Osteoblast (primary cell): ENCODE measurements at regions not wholly inside any gene's neighbourhood (a gene's known extent, or its start where the extent isn't known, plus 50 kb on each side); places are given as distances from the start of the nearest gene placed in this dataset.

Source experiments
- DNase-seq: peaks from one replicate; pipeline ENCODE4 v3.0.0; 2011; ENCODE audit warnings: low spot score, mixed read lengths; ENCODE audit not compliant: insufficient read length; ENCODE audit errors: missing footprints
- H2AFZ ChIP-seq: 2 replicates; pipeline ENCODE4 v1.6.0; 2011; ENCODE audit warnings: mild to moderate bottlenecking, low read length
- H3K27ac ChIP-seq: 2 replicates; pipeline ENCODE4 v1.5.1; 2011; ENCODE audit warnings: mild to moderate bottlenecking, low read depth, low read length, moderate library complexity
- H3K27me3 ChIP-seq: 2 replicates; pipeline ENCODE4 v1.6.0; 2012; ENCODE audit warnings: mild to moderate bottlenecking, control low read depth, inconsistent platforms, low read length, moderate library complexity; ENCODE audit not compliant: insufficient read depth
- H3K36me3 ChIP-seq: 2 replicates; pipeline ENCODE4 v1.5.1; 2011; ENCODE audit warnings: mild to moderate bottlenecking, low read length, control low read depth, moderate library complexity; ENCODE audit not compliant: insufficient read depth
- H3K4me1 ChIP-seq: 2 replicates; pipeline ENCODE4 v1.5.1; 2011; ENCODE audit warnings: mild to moderate bottlenecking, low read length, control low read depth, moderate library complexity; ENCODE audit not compliant: insufficient read depth
- H3K4me2 ChIP-seq: 2 replicates; pipeline ENCODE4 v1.6.0; 2011; ENCODE audit warnings: mild to moderate bottlenecking, low read length; ENCODE audit not compliant: insufficient read depth
- H3K4me3 ChIP-seq: fragments of 200-600 bp; sonication (generic); 3 replicates; pipeline ENCODE4 v1.5.1; 2012; ENCODE audit warnings: mild to moderate bottlenecking, low read length, inconsistent platforms; ENCODE audit not compliant: insufficient read depth
- H3K79me2 ChIP-seq: 2 replicates; pipeline ENCODE4 v1.6.0; 2012; ENCODE audit warnings: mild to moderate bottlenecking, low read length, control low read depth, inconsistent platforms; ENCODE audit not compliant: insufficient read depth
- H3K9me3 ChIP-seq: 2 replicates; pipeline ENCODE4 v1.5.1; 2011; ENCODE audit warnings: low read depth, low read length, control low read depth
- H4K20me1 ChIP-seq: 2 replicates; pipeline ENCODE4 v1.6.0; 2012; ENCODE audit warnings: mild to moderate bottlenecking, low read length, control low read depth; ENCODE audit not compliant: insufficient read depth
- TF ChIP-seq, protein P1 (sequence below): IDR thresholded peaks from 2 replicates; pipeline ENCODE4 v1.5.1; 2011; ENCODE audit warnings: mild to moderate bottlenecking, low read depth, low read length, moderate library complexity; ENCODE audit errors: extremely low read depth

DNA sequence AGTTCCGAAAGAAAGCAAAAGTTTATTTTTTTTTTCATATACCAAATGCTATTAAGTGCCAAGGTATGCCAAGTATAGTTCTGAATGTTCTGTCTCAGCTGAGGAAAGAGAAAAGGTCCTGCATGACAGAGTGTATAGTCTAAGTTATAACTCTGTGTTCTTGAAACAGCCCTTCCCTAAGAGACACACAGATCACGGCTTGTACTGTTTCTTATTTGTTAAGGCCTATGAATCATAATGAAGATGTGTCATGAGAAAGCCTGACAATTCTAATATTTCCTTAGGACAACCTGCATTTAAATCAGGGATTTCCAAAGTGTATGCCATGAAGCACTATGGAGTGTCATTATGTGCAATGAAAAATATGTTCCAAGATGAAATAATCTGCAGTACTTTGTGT lies 538.7 kb upstream of the CDH4 start:
- H3K27ac ChIP-seq = no peak overlapping the region
- H3K4me1 ChIP-seq = no peaks in the 10 kb centered on the region
- H4K20me1 ChIP-seq = no peaks in the 10 kb centered on the region
- no peaks in the 10 kb centered on the region for H3K9me3 ChIP-seq
- no peak for DNase-seq
- no peak overlapping the region for H3K4me2 ChIP-seq
- no peak overlapping the region for H3K4me3 ChIP-seq
- no peaks in the 10 kb centered on the region for H3K79me2 ChIP-seq
- no peaks in the 10 kb centered on the region for H3K27me3 ChIP-seq
- TF ChIP-seq, protein P1, sequence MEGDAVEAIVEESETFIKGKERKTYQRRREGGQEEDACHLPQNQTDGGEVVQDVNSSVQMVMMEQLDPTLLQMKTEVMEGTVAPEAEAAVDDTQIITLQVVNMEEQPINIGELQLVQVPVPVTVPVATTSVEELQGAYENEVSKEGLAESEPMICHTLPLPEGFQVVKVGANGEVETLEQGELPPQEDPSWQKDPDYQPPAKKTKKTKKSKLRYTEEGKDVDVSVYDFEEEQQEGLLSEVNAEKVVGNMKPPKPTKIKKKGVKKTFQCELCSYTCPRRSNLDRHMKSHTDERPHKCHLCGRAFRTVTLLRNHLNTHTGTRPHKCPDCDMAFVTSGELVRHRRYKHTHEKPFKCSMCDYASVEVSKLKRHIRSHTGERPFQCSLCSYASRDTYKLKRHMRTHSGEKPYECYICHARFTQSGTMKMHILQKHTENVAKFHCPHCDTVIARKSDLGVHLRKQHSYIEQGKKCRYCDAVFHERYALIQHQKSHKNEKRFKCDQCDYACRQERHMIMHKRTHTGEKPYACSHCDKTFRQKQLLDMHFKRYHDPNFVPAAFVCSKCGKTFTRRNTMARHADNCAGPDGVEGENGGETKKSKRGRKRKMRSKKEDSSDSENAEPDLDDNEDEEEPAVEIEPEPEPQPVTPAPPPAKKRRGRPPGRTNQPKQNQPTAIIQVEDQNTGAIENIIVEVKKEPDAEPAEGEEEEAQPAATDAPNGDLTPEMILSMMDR = no peak
- no peak overlapping the region for H2AFZ ChIP-seq
- H3K36me3 ChIP-seq = no peaks in the 10 kb centered on the region

DNA sequence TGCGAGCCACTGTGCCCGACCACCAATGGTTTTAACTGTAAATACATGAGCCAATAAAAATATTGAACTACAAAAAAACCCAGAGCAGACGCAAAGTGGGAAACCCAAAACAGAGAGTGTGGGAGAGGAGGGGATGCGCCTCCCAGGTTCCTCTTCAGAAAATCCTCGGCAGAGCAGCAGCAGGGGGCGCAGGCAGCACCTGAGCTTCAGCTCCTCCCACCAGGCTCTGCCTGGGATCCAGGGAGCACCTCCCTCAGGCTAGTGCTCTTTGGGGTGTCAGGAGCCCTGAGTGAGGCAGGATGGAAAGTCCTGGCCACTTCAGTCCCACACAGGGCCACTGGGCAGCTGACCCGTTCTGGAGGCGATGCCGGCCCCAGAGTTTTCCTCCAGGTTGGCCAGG lies 536.9 kb upstream of the CDH4 start:
- no peaks in the 10 kb centered on the region for H3K4me1 ChIP-seq
- TF ChIP-seq, protein P1 = no peak
- no peak overlapping the region for H3K4me2 ChIP-seq
- no peak overlapping the region for H3K4me3 ChIP-seq
- H3K36me3 ChIP-seq = no peaks in the 10 kb centered on the region
- no peak overlapping the region for H3K27ac ChIP-seq
- no peaks in the 10 kb centered on the region for H3K27me3 ChIP-seq
- no peak for DNase-seq
- H2AFZ ChIP-seq = no peak overlapping the region
- no peaks in the 10 kb centered on the region for H3K79me2 ChIP-seq
- H4K20me1 ChIP-seq = no peaks in the 10 kb centered on the region
- no peaks in the 10 kb centered on the region for H3K9me3 ChIP-seq

DNA sequence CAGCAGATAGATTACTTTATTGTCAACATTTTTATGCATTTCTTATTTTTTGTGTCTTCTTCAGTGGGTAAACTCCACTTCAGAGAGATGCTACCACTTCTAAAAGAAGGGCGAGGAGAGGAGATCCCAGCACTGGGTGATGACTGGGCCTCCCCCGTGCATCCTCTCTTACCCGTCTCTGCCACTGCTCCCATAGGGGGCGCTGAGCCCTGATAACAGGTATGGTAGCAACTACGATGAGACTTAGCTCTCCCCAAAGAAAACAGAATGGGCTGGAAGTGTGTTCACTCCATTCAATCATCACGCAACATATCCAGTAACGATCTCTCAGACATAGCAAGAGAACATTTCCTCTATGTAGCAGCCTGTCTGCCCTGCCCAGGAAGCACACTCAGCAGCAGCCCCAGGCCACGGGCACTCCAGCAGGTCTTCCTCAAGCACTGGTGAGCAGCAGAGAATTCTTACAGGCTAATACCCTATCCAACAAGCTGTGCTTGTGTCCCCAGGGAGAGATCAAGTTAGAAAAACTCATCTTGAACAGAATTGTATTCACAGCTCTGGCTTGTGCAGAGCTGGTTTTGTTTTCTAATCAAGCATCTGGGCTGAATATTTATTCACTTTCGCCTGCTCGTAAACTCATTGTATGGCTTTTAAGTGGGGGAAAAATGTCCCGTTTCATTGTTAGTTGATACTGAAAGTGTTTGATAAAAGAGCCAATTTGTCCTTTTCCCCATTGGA lies 533.1 kb upstream of the CDH4 start:
- H3K4me2 ChIP-seq = no peak overlapping the region
- H3K27me3 ChIP-seq = no peaks in the 10 kb centered on the region
- H3K9me3 ChIP-seq = no peaks in the 10 kb centered on the region
- H3K79me2 ChIP-seq = no peaks in the 10 kb centered on the region
- H3K4me3 ChIP-seq = no peak overlapping the region
- TF ChIP-seq, protein P1 = no peak
- no peaks in the 10 kb centered on the region for H3K4me1 ChIP-seq
- H4K20me1 ChIP-seq = no peaks in the 10 kb centered on the region
- H3K27ac ChIP-seq = no peak overlapping the region
- no peaks in the 10 kb centered on the region for H3K36me3 ChIP-seq
- DNase-seq = no peak
- no peak overlapping the region for H2AFZ ChIP-seq

DNA sequence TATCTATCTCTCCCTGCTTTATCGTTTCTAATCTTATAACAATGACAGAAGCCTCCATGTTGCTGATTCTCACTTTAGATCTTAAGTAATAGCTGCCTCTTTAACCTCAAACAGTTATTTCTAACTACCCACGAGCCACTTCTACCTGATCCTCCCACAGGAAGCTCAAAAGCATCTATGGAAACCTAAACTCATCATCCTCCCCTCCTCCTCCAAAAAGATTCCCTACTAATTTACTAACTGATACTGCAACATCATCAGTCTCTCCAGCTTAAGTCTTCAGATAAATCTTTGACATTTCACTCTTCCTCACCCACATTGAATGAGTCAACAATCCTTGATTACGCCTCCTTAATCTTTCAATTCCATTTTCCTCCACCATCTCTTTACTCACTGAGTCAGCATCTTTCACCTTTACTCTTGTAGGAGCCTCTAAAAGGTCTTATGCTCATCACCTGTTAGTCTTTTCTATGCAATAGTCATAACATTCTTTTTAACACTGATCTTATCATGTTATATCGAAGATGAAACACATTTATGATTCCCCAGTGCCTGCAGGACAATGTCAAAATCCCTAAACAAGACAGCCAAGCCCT lies 526.7 kb upstream of the CDH4 start:
- H3K4me2 ChIP-seq = no peak overlapping the region
- H3K36me3 ChIP-seq = no peaks in the 10 kb centered on the region
- H3K9me3 ChIP-seq = peaks cover 6% of the 10 kb centered on the region
- no peaks in the 10 kb centered on the region for H3K27me3 ChIP-seq
- H3K27ac ChIP-seq = no peak overlapping the region
- H2AFZ ChIP-seq = no peak overlapping the region
- no peak overlapping the region for H3K4me3 ChIP-seq
- no peaks in the 10 kb centered on the region for H4K20me1 ChIP-seq
- H3K4me1 ChIP-seq = no peaks in the 10 kb centered on the region
- TF ChIP-seq, protein P1 = no peak
- H3K79me2 ChIP-seq = no peaks in the 10 kb centered on the region
- DNase-seq = peak; percentile 62
